ENCODE measurements at regions not wholly inside any gene's neighbourhood (a gene's known extent, or its start where the extent isn't known, plus 50 kb on each side); places are given as distances from the start of the nearest gene placed in this dataset.
A peak's percentile ranks its signal among the peaks of the same experiment; 100 is the strongest.

- Mint-ChIP-seq H3K9me3 (peaks cover 0 to 1% (median 0%) of the 10 kb centered on the region in 7 donors), H3K27ac (no peak overlapping the region), H3K4me3 (no peak overlapping the region), H3K27me3 (ENCODE audit: low read depth in 3 of 3) (peaks cover 2 to 6% (median 3%) of the 10 kb centered on the region in 3 donors), H3K36me3 (no peaks in the 10 kb centered on the region), H3K4me1 (peaks cover 1% of the 10 kb centered on the region)
- no peak overlapping the region for H3K27ac ChIP-seq (ENCODE audit: low read depth in 1 of 2, low read length in 2 of 2)
- WGBS (ENCODE audit: insufficient coverage) = no CpG with 5 or more reads among the region's 1 CpG
- H3K4me1 ChIP-seq (ENCODE audit: control insufficient read depth in 1 of 2, insufficient read depth in 2 of 2, low read length in 2 of 2) = no peaks in the 10 kb centered on the region
- H3K36me3 ChIP-seq (replicated peaks in 1 of 2; ENCODE audit: control insufficient read depth in 1 of 2, insufficient read depth in 2 of 2, low read length in 2 of 2) = no peaks in the 10 kb centered on the region
- no peaks in the 10 kb centered on the region for H3K79me2 ChIP-seq (ENCODE audit: insufficient read depth, low read length)
- no peak overlapping the region for H3K9ac ChIP-seq (ENCODE audit: insufficient read depth, low read length, poor library complexity, severe bottlenecking)
- no peaks in the 10 kb centered on the region for H3K9me3 ChIP-seq (replicated peaks in 1 of 2; ENCODE audit: control insufficient read depth in 1 of 2, insufficient read depth in 1 of 2, low read length in 2 of 2)
- TF ChIP-seq CTCF (IDR thresholded peaks at IDR 0.05) = no peak
- no peaks in the 10 kb centered on the region for H4K20me1 ChIP-seq (ENCODE audit: insufficient read depth, low read length)
- no peak overlapping the region for H2AFZ ChIP-seq (ENCODE audit: insufficient read depth, low read depth, low read length, poor library complexity, severe bottlenecking)
- H3K27me3 ChIP-seq (ENCODE audit: control insufficient read depth in 2 of 2, insufficient read depth in 2 of 2, low read length in 2 of 2) = no peaks in the 10 kb centered on the region
- H3K4me2 ChIP-seq (replicated peaks; ENCODE audit: extremely low read depth, low read length, poor library complexity, severe bottlenecking) = no peak overlapping the region
- H3K4me3 ChIP-seq (replicated peaks in 1 of 3; ENCODE audit: low read depth in 2 of 3, low read length in 3 of 3) = no peak overlapping the region
- no peak for DNase-seq
- intact Hi-C loops (cut with micrococcal nuclease) = no loop called here
Observed at GRCh38 chr18:57908092-57908491, 105.0 kb upstream of the ATP8B1 start.

GRCh38 chr18:57907550-57907949 lies 104.4 kb upstream of the ATP8B1 start:
- no peak overlapping the region for H3K9ac ChIP-seq (ENCODE audit: insufficient read depth, low read length, poor library complexity, severe bottlenecking)
- peaks cover 2 to 6% (median 3%) of the 10 kb centered on the region in 3 donors for H3K27me3 Mint-ChIP-seq (ENCODE audit: low read depth in 3 of 3)
- DNase-seq = no peak

More at GRCh38 chr18:57907550-57907949, 104.4 kb upstream of the ATP8B1 start:
- WGBS (ENCODE audit: insufficient coverage) = no CpG with 5 or more reads among the region's 4 CpGs
- intact Hi-C loops (cut with micrococcal nuclease) = no loop called here
- no peaks in the 10 kb centered on the region for H3K27me3 ChIP-seq (ENCODE audit: control insufficient read depth in 2 of 2, insufficient read depth in 2 of 2, low read length in 2 of 2)
- H3K27ac ChIP-seq (ENCODE audit: low read depth in 1 of 2, low read length in 2 of 2) = no peak overlapping the region
- H2AFZ ChIP-seq (ENCODE audit: insufficient read depth, low read depth, low read length, poor library complexity, severe bottlenecking) = no peak overlapping the region
- H3K79me2 ChIP-seq (ENCODE audit: insufficient read depth, low read length) = no peaks in the 10 kb centered on the region
- Mint-ChIP-seq H3K4me1 (peaks cover 1% of the 10 kb centered on the region), H3K27ac (peak overlapping the region in 1 of 7 donors; percentile 57), H3K9me3 (peaks cover 0 to 1% (median 0%) of the 10 kb centered on the region in 7 donors), H3K4me3 (no peak overlapping the region), H3K36me3 (no peaks in the 10 kb centered on the region)
- H3K4me1 ChIP-seq (ENCODE audit: control insufficient read depth in 1 of 2, insufficient read depth in 2 of 2, low read length in 2 of 2) = no peaks in the 10 kb centered on the region
- H3K9me3 ChIP-seq (replicated peaks in 1 of 2; ENCODE audit: control insufficient read depth in 1 of 2, insufficient read depth in 1 of 2, low read length in 2 of 2) = no peaks in the 10 kb centered on the region
- no peak for TF ChIP-seq CTCF (IDR thresholded peaks at IDR 0.05)
- H4K20me1 ChIP-seq (ENCODE audit: insufficient read depth, low read length) = no peaks in the 10 kb centered on the region
- H3K36me3 ChIP-seq (replicated peaks in 1 of 2; ENCODE audit: control insufficient read depth in 1 of 2, insufficient read depth in 2 of 2, low read length in 2 of 2) = no peaks in the 10 kb centered on the region
- no peak overlapping the region for H3K4me3 ChIP-seq (replicated peaks in 1 of 3; ENCODE audit: low read depth in 2 of 3, low read length in 3 of 3)
- H3K4me2 ChIP-seq (replicated peaks; ENCODE audit: extremely low read depth, low read length, poor library complexity, severe bottlenecking) = no peak overlapping the region
